GM19351 (cell line): ENCODE measurements at regions not wholly inside any gene's neighbourhood (a gene's known extent, or its start where the extent isn't known, plus 50 kb on each side); places are given as distances from the start of the nearest gene placed in this dataset.

Experiments used
- ATAC-seq: cut with Tn5 transposase; IDR thresholded peaks from one replicate; pipeline ENCODE4 v1.9.1; 2021; ENCODE audit warnings: mild to moderate bottlenecking, moderate library complexity; ENCODE audit not compliant: unreplicated experiment

DNA sequence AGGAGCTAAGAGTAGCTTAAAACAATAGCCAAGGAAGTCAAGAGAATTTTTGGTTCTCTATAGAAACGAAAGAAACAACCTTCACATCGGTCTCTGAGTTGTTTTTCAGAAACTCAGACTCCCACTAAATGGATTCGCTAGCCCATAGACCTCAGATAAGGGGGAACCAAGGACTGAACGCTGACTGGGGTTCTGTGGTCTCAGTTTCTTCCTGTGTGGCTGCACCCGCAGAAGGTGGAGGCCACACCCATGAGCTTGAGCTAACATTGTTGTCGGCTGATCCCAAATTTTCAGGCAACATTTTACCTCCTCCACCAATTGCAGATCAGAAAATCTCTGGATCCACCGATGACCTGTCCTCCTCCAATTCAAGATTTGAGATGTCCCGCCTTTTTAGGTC, 456.1 kb downstream of the AJAP1 start:
- ATAC-seq: no peak

DNA sequence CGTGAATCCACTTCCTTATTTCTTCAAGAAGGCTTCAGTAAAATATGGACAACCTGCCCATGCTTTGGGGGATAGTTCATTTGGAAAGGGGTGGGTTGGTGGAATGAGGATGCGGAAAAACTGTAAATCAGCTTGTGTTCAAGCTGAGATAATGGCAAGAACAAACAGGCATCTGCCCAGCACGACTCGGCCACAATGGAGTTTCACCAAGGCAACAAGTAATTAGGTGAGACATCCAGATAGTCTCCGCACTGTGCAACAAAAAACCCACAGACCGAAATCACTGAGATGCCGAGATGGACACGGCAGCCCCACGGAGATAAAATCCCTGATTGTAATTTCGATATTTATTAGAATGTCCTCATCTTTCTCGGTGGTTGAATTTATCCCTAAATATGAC, 455.2 kb downstream of the AJAP1 start:
- no peak for ATAC-seq

DNA sequence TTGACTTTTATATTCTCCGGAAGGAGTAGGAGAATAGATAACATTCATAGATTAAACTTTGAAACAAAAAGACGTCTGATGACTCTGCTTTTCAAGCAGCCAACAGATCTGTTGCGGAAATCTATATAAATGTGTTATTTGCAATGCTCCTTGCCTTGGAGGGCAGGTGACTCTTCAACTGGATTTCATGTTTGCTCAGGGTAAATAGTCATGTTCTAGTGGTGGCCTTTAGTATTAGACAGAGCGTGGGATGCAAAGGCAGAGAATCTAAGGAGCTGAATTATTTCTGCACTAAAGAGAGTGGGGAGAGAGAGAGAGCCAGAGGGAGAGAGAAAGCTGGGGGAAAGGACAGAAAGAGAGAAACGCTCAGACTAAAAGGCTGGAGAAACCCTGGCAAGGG, 454.3 kb downstream of the AJAP1 start:
- ATAC-seq: no peak

DNA sequence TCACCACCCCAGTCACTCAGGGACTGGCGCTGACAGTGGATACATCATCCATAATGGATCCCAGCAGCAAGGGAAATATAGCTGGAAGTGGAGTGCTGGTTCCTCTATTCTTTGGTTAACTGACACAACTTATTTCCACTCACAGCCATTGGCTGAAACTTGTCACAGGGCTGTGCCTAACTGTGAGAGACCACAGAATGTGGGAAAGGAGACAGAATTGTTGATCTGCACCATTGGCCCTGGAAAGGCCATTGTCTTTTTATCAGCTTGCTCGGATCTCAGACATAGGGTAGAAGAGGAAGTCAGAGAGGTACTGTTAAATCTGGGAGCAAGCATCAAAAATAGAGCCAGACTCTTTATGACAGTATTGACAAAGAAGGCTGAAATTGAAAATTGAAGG, 451.3 kb downstream of the AJAP1 start:
- no peak for ATAC-seq

DNA sequence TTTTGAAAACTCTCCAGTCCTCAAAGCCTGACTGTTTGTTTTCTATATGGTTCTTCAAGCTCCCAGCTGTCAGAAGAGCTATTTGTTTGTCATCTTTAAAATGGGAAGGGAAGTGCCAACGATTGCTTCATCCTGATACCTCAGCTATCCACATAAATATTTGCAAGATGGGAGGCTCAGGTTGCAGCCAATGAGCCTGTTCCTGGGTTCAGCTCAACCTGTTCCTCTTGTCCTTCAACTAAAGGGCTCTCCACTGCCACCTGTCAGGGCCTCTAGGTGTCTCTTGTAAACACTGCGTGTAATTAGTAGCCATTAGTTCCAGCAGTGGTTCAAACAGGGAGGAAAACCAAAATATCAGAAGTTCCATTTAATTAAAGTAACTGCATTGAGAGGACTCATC, 445.1 kb downstream of the AJAP1 start:
- ATAC-seq: no peak

DNA sequence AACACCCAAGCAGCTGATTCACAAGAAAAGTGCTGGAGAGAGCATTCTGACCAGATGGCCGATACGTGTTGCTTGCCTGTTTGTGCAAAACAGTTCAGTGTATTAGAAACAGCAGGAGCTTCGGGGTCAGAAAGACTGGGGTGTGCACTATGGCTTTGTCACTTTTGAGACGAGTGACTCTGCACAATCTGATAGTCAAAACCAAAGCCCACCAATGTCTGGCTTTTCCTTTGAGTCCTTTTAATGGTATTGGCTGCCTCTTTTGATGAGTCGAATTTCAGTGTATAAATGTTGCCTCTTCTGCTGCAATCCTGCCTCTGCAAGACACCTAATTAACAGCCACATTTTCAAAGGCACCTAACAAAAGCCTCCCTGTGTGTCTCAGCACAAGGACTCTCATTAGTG, 444.6 kb downstream of the AJAP1 start:
- ATAC-seq: no peak

DNA sequence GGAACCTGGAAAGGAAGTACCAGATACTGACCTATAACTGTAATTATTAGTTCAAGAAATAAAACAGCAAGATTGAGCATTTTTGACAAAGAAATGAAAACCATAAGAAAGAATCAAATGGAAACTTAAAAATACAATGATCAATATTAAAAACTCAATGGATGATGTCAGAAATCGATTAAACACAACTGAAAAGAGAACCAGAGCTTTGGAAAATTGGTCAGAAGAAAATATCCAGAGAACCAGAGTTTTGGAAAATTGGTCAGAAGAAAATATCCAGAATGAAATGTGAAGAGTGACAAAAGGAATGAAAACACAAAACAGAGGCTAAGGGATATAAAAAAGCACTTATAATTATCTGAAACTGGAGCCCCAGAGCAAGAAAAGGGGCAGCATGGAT, 438.6 kb downstream of the AJAP1 start:
- no peak for ATAC-seq

DNA sequence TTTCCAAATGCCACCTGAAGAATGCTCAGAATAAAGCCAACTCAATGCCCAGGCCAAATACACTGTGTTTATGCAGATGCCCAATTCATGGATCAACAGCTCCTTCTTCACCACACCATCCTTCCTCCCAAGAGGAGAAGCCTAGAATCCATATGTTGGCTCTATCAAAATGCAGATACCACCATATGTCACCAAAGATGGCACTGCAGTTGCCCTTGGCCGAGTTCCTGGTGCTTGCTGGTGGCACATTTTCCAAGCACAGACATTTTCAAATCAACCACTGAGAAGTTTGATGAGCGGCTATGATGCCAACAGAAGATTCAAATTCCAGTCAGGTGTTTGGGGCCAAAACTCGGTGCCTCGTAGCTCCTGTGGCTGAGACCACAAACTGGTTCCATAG, 430.3 kb downstream of the AJAP1 start:
- no peak for ATAC-seq

DNA sequence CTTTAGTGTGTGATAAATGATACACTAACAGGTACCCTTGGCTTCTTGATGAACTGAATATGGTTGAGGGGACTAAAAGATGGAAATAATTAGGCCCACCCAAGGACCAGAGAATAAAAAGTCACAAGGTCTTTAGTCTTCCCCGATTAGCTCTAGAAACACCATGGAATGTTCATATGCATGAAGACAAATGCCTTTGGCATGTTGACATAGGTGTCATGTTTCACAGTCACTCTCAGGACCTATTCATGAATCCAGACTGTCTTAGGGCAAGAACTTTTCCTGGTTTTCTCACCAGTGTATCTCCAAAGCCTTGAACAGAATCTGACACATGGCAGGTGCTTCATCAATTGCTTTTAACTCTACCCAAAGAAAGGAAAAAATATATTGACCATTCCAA, 412.8 kb downstream of the AJAP1 start:
- ATAC-seq: no peak

DNA sequence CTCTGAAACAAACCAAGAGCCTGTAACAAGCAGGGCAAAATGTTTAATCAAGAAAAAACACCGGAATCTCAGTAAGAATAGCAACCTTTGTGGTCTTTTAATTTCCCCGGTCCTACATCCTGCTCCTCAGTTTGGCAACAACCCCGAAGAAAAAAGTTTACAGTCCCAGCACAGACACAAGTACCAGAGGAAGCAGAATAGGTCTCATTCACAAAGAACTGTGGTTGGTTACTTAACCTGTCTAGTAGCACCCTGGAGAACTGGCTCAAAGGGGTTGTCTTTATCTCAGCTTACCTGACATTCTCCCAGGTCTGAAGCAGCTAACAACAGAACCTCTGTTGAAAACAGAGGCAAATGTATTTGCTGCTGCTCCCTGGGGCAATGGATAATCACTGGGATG, 399.3 kb downstream of the AJAP1 start:
- ATAC-seq: no peak

DNA sequence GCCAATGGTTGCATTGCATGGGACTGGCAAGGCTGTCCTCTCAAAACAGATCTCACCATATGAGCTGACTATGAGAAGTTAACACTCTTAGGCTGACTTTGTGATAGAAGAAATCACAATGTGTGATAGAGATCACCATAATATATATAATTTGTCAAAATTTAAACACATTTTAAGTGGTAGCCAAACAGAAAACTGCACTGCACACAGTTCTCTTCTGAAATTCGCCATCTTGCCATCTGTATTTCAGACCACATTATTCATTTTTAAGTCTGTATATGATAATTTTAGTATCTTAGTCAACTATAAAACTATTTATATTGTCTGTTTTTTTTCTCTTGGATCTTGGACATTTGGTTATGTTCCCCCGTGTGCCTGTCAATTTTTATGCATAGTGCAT, 374.7 kb downstream of the AJAP1 start:
- no peak for ATAC-seq

DNA sequence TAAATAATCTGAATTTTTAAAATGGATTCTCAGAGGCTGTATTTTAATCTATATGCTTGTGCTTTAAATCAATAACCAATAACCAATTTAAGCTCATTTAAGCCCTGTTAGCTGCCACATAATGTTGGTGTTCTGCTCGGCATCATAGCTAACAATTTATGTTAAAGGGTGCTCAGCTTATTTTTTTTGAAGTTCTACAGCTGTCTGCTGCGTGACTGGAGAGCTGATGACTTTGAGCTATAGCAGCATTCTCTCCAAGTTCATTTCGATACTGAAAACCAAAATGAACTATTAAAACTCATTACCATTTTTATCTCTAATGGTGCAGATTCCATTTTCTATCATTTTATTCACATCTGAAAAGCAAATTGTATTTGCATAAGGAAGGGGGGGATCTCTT, 357.8 kb downstream of the AJAP1 start:
- ATAC-seq: no peak

DNA sequence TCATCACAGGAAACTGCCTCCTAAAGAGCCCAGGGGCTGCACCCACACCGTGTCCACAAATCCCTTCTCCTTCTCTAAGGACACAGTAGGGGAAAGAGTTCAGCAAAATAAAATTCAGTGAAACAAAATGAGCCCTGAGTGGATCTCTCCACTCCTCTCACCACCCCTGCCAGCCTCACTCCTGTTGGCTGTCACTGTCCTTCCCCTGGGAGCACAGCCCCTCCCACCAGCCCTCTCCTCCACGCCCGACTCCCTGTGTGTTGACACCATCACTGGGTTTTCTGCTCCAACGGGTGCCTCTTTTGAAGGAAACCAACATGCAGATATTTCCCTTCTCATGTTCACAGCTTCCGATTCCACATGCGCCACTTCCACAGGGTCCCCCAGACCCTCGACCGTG, 356.2 kb downstream of the AJAP1 start:
- ATAC-seq: no peak

DNA sequence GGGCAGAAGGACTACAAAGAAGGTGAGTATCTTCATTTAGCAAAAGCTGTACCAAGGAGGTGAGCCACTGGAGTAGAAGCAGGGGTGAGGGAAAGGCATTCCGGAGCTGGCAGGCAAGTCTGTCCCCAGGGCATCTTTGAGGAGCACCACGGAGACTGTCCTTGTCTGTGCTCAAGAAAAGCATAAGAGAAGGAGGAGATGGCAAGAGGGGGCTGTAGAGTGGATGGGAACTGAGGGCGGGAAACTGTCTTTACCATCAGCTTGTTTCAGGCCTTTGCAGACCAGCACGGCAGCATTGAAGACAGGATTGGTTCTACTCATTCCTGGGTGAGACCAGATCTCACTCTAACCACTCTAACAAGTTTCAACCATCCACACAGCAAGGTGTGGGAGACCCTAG, 355.8 kb downstream of the AJAP1 start:
- no peak for ATAC-seq

DNA sequence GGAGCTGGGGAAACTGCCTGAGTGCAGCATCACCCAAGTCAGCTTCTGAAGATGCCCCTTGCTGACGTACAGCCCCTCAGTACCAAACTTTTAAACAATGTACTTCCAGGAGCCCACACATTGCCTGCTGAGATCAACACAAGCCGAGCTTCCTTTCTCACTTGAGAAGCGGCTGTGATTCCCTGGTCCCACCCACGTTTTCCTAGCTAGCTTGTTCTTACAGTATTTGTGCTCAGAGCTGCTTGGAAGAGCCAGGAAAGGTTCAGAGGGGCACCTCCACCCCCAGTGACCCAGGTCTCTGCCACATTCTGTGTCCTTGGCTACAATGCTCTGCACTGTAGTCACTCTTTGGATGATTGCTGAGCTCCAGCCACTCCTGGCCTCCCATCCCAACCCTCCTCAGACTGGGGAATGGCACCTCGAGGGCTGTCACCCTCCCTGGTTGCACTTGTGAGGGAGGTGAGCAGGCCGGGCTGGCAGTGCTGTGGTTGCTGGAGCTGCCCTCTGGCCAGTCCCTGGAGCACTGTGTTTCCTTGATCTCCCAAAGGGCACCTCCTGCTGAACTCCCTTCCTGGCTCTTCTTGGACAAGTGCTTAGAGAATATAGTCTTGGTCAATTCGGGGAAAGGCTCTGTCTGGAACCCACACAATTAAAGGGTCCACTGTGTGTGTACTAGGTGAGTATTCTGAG, 355.1 kb downstream of the AJAP1 start:
- ATAC-seq: no peak

DNA sequence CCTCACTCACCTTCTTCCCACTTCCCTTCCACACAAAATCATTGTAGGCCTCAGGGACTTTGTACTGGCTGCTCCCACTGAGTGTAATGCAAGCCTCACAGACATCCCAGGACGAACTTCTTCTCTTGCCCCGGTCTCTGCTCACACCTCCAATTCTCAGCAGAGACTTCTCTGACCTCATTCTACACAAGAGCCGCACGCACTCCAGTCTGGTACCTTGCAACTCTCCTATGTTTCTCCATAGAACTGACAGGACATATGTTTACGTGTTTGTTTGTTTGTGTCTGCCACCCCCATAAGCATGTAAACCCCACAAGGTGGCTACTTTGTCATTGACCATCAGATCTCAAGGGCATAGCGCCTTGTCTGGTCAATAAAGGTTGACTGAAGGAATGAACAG, 350.8 kb downstream of the AJAP1 start:
- no peak for ATAC-seq

DNA sequence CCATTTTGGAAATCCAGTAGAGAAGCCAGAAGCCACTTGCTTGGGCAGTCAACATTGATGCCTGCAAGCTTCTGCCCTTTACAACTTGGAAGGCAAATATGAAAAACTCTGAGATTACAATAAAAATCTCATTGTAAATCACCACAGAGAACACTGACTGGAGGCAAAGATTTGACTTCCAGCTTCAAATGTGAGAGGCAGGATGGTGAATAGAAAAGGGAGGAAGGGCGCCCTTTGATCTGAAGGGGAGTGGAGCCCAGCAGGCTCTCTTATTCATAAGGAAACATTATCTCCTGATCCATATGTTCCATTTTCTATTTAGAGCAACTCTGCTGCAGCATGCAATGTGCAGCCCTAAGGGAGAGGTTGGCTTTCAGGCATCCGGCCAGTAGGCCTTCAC, 348.3 kb downstream of the AJAP1 start:
- no peak for ATAC-seq

DNA sequence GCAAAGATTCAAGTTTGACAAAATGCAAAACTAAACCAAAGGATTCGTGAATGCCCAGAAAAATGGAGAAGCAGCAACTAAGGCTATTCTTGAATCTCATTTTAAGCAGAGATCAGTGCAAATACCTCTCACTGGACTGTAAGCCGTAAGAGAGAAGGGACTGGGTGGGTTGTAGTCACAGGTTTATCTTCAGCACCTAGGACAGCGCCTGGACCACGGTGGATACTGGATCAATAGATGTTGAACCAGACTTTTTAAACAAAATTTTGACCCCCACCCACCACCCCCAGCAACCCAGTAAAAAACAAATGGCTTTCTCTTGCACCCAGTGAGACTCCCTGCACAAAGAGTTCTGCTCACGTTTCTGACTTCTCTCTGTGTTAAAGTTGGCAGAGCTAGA, 347.1 kb downstream of the AJAP1 start:
- ATAC-seq: no peak

DNA sequence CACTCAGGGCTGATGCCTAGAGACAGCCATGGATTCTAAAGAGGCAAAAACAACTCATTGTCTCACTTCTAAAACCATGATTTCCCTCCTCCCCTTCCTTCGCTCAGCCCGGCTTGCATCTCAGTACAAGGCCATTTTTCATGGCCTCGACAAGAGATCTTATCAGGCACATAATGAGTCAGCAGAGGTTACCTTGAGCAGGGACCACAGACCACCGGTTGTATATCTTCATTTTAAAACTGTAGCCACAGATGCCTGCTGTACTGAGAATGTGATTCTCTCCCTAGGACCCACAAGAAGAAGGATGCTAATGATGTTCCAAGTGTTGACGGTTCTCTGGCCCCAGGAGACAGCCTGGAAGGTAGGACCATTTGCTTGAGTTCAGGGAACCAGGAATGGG, 331.9 kb downstream of the AJAP1 start:
- ATAC-seq: no peak

DNA sequence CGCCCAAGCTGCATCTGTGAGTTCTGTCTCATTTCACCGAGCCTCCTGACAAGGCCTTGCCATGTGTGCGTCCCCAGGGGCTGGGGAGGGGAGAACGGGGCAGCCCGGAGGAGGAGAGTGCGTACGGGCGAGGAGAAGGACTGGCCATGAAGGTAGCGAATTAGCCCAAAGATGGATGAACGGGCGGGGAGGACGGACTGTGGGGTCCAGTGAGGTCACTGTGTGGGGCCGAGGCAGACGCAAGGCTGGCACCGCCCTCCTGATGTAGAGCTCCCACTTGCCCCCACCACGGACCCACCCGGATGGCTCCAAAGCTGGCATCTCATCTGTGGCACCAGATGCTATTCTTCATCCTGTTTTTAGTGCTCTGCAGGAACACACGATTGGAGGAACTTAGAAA, 330.4 kb downstream of the AJAP1 start:
- ATAC-seq: no peak

DNA sequence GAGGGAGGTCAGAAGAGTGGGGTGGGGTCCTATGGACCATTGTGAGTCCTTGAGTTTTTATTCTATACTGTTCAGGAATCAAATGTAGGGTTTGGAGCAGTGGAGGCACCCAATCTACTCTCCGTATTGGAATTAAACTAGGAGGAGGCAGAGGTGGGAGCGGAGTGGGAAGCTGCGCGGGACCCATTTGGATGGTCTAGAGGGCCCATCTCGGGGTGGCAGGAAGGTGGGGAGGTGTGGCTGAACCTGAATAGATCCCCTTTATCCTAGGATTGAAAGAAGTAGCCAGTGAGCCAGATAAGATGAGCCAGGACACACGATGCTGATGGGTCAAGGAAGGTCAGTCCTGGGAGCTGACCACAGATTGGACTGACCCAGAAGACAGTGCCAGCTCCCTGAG, 325.8 kb downstream of the AJAP1 start:
- ATAC-seq: no peak

DNA sequence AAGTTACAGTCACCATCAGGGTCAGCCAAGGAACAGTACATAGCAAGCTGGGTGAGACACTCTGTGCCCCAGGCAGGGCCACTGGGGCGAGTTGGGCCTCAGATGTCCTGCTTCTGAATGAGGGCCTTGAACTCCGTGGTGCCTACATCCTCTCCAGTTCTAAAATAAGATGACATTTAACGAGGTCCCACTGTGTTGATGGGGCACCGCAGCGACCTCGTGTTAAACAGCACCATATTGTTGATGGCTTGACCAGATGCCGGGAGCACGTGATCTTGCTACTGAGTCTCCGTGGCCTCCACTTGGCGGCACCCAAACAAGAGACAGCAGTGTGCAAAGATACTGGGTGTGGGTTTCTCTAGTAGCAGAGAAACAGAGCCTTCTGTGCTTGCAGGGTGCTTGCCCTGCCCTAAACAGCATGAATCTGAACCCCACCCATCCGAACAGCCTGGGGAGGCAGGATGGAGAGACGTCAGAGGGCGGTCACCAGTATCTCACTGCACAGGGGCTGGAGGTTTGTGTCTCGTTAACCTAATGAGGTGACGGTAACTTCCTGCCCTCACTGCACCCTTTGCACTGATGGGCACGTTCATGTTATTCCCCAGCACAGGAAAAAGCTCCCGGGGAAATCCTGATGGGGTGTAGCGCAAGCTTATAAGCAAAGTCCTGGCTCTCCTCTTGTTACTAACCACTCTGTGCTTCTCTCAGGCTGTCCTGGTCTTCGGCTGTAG, 324.4 kb downstream of the AJAP1 start:
- ATAC-seq: no peak

DNA sequence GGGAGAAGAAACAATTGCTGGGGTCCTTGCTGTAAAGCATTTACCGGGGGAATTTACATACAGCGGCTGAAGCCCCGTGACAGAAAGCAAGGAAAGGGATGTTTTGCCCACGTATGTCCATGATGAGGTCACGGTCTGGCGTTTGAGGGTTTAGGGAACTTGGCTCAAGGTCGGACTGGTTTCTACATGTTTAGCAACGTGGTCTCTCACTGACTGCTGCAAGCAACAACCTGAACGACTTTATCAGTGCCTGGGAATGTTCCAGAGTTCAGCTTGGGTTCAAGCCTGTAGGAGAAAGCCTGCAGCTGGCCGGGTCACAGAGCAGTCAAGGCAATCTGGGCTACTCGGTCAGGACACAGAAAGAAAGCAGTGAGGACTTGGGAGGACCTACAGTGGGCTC, 323.3 kb downstream of the AJAP1 start:
- ATAC-seq: no peak
